SIG-M5 treated with dmso at 0.1 percent for 504 hours (cell line): ENCODE measurements at regions not wholly inside any gene's neighbourhood (a gene's known extent, or its start where the extent isn't known, plus 50 kb on each side); places are given as distances from the start of the nearest gene placed in this dataset.

ENCODE experiments used
- DNase-seq: peaks from one replicate; lab custom pipeline; 2025; ENCODE audit not compliant: unreplicated experiment; lab: John Stamatoyannopoulos, UW

DNA sequence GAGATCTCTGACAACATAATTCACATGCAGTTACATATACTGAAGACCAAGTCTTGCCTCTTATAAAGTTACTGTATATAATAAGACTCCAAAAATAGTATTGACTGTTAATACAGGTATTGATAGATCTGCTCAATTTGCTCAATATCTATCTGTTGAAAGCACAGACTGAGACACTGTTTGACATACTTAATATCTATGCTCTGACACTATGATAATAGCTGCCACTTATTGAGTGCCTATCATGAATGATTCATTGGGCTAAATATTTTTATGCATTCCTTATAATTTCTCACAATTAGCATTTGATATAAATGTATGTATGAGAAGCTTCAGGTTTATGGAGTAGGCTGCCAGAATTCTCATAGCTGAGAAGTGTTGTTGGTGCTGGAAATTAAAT is 1600.9 kb upstream of the IGFBP7 start:
- no peak for DNase-seq

DNA sequence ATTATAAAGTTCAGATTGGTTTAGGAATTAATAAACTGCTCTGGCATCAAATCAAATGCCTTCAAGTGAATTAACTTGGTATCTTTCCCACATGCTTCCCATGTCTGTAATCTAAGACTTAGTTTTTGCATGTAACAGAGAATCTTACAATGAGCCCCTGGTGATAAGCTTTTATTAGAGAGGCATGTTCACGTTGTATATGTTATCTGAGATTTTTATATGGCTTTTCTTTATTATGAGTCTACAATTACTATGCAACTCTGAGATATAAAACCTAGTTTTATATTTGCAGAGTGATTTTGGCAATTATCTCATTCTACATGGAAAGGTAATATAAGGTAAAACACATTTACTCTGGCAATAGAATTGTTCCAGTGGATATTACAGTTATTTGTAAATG is 1578.4 kb upstream of the IGFBP7 start:
- no peak for DNase-seq

DNA sequence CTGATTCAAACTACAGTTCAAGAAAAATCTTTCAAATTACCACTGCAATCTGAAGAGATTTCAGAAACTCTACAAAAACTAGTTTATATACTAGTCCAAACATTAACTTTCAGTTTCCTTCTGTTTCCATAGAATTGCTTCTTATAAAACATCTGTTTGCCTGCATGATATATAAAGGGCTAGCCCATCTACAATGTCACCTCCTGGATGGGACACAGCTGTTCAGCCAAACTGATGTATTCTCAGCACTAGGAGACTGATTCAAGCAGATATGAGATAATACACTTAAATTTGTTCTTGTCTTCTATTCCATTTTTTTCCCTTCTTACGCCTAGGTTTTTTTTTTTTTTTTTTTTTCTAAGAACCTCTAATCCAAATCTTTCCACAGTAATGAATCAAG is 1569.7 kb upstream of the IGFBP7 start:
- no peak for DNase-seq

DNA sequence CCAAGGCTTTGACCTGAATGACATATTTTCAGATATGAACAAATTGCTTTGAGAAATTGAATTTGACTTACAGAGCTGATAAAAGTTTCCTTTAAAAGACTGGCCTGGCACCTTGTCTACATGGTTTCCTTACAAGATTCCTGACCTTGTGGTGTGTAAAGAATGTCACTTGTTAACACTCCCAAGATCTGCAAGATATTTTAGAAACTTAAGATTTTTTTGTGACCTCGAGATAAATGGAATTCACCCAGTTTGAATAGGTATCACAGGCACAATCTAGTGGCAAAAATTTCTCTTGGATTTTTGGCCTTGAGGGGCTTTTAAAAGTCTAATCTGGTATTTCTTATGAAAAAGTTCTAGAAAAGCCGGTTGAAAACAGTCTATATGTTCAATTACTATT is 1568.9 kb upstream of the IGFBP7 start:
- no peak for DNase-seq

DNA sequence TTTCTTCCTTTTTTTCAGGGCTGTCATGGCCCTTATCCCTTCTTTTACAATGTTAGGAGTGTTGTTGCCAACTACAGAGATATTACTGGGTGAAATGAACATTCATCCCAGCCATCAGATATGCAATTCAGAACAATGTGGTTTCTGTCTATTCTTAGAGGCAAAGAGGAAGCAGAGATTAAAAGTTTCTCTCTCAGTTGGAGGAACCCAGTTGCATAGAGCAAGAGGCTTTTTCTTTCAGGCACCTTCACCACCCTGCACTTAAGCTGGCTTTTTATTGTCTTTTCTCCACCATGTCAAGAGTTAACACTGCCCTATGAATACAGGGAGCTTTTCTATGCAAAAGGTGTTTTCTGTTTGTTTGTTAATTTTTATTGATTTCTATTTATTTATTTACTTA is 1559.6 kb upstream of the IGFBP7 start:
- no peak for DNase-seq

DNA sequence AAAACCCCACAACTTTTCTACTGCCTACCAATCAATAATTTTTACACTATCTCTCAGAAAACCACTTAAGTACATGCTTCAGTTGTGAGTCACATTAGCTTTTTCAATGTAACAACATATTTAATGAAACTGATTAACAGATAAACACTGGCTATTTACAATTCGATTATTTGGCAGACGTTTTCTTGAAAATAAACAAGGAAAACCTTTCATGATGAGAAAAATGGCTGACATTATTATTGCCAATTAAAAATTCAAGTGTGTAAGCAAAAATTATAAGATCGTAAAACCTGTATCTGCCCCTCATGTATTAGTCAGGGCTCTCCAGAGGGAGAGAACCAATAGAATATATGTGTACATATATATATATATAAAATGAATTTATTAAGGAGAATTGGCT is 1555.5 kb upstream of the IGFBP7 start:
- DNase-seq: no peak

DNA sequence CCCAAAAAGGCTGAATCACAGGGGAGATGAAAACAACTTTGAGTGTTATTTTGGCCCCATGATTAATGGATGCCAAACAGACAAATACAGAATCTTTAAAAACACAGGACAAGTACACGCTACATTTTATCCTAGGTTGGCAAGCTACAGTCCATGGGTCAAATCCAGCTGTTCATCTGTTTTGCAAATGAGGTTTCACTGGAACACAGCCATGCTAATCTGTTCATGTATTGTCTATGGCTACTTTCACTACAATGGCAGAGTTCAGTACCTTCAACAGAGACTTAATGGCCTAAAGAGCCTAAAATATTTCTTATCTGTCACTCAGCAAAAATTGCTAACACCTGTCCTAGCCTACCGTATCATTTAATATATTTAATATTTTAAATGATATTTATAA is 1548.5 kb upstream of the IGFBP7 start:
- no peak for DNase-seq

DNA sequence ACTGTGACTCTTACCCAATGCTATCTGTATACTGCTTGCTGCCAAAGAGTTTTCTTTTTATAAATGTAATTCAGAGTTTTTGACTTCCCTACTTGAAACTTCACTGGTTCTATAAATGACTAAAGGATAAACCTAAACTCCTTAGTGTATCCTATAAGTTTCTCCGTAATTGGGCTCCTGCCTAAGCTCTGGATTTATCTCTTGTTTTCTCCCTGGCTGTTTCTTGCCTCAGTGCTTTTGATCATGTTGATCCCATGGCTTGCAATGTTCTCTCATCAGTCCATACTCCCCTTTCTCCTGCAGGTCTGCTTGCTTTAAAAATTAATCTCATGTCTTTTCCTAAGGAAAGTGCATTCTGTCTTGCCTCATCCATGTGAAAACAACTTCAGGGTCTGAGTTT is 1543.1 kb upstream of the IGFBP7 start:
- DNase-seq: no peak

DNA sequence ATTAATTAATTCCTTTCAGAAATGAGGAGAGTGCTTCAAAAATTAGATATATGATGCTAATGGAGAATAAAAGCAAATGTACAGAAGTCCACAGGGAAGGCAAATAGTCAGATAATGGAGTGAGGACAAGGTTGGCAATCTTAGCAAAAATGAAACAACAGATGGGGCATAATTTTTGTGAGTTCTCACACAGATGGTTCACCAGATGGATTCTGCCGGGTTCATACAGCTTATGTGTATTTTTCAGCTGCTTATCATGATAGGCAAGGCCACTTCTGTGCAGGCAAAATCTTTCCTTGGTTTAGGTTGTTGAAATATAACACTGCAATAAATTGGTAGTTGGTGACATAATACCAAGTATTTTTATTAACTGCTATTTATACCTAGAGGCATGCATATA is 1539.0 kb upstream of the IGFBP7 start:
- no peak for DNase-seq

DNA sequence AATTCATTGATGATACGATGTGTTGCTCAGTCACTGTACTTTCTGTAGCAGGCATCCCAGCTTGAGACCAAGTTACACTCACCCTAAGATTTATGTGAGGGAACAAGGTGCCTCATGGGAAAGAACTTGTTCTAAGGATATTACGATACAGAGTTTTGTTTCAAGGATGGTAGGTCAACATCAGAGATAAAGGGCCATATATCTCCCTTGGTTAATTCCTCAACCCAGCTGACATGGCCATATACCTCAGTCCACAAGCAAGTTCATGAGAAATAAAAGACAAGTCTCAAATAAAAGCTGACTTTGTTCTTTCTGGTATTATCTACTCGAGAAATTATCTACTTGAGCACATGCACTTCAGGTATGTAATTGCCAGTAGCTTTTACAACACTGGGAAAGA is 1535.9 kb upstream of the IGFBP7 start:
- DNase-seq: no peak

DNA sequence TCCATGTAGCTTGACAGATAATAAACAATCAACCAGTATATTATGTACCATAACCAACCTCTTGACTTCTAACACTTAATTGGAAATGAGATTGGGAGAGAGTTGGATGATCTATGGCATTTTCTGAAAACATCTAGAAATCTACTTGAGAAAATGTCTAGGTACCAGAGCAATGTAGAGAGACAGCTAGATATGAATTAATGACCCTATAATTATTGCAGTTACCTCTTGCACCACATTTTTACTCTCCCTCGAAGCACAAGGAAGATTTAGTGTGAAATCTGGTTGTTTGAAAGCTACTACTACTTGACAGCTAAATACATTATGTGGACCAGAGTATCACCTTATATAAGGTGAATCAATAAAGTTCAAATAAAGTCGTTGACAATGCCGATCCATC is 1534.4 kb upstream of the IGFBP7 start:
- DNase-seq: no peak

DNA sequence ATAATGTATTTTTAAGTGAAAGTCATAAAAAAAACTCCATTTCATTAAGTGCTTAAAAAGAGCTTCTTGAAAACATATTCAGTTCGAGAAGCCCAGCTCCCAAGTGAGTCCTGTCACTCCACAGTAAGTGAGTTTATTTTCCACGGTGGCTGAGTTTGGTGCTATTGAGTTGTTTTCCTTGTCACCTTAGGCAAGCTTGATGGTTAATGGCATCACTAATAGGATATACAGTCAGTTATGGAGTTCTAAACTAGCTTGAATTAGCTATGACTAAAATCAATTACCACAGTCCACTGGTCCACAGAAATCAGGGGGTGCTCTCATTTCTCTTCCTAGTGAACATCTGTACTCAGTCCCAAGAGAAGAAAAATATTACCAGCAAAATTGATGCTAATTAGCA is 1526.2 kb upstream of the IGFBP7 start:
- DNase-seq: no peak

DNA sequence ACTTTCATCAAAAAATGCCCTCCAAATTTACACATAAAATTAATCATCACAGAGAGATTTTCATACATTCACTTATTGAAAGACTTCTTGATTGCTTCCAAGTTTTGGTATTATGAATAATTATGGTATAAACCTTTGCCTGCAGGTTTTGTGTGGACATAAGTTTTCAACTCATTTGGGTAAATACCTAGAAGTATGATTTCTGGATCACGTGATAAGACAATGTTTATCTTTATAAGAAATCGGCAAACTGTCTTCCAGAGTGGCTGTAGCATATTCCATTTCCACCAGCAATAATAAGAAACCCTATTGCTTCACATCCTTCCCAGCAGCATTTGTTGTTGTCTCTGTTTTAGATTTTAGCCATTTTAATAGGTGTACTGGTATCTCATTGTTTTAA is 1507.0 kb upstream of the IGFBP7 start:
- DNase-seq: no peak

DNA sequence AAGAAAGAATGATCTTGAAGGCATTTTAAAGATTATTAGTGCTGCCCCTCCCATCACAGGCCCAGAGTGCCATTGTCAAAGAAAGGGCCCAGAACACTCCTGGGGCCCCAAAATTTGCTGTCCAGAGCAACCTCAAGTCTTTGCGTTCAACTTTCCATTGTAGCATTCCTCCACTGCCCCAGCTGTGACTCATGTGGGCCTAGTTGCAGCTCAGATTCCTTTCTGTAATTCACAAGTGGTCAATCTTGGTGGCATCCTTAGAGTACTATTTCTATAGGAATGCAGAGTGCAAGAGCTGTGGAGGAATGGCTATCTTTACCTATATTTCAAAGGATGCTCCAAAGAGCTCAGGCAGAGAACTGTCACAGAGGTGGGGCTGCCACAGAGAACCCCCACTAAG is 1500.8 kb upstream of the IGFBP7 start:
- no peak for DNase-seq

DNA sequence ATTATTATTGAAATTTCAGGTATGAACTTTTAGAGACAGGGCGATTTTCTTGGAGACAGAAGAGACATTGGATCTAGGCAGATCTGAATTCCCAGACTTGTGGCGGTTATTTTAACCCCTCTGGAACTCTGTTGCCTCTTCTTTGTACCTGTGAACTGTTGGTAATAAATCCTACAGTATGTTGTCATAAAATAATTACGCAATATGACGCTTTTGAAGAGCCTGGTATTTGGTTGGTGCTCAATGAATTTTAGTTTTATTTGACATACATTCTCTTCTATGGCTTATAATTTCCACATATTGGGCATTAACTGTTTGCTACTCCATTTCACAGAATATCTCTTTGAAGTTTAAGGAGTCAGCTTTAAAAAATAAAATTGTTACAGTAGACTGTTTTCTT is 1496.1 kb upstream of the IGFBP7 start:
- no peak for DNase-seq

DNA sequence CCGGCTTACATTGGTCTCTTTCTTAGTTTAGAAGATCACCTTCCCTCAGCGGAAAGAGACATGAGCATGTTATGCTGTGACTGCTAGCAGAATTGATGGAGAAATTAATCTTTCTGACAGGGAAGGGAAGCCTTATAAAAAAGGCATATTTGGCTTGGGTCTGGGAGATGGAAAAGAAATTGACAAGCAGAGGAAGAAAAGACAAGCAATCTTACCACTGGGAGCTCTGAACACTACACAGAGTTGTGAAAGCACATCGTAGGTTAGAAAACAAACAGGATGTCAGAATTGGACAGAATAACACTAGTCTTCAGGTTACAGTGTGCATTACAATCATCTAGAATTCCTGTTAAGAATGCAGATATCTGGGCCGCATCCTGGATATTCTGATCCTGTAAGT is 1493.8 kb upstream of the IGFBP7 start:
- DNase-seq: no peak

DNA sequence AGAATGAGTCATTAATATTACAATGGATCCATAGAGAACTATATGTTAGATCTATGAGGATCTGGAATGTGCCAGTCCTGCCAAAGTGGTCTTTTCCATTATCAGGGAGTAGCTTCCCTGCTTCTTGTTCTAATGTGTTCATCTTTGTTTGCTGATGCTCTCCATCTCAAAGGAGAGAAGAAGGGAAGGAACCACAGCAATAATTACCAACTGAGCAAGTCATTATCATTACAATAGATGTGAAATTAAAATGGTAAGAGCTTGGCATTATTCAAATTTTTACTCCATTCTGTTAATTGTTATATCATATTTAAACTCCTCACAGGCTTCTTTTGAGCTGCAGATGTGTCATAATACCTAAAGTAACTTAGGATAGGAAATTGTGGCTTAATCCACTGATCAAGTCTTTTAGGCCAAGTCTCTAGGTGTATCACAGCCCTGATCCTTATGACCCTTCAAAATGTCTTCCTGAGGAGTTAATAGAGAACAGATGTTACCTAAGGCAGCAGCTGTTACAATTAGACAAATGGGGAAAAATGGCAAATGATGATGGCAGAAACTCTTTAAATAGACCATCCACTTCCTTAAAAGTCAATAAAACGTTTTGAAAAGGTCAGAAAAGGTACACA is 1492.7 kb upstream of the IGFBP7 start:
- no peak for DNase-seq

DNA sequence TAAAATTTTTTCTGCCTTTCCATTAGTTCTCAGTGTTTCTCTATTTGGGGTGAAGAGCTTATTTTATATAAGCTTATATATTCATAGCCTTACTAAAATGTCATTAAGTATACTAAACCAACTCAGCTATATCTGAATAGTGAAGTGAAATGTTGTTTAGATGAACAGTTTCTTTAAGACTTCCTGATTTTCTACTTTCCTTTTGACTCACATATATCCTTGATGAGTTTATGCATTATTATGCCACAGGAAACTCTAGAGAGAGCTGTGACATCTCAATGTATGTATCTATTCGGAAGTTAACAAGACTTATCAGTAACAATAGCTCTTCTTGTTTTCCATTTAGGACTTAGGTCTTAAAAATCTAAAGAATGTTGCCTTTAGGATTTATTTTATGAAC is 1491.8 kb upstream of the IGFBP7 start:
- DNase-seq: peak; percentile 28

DNA sequence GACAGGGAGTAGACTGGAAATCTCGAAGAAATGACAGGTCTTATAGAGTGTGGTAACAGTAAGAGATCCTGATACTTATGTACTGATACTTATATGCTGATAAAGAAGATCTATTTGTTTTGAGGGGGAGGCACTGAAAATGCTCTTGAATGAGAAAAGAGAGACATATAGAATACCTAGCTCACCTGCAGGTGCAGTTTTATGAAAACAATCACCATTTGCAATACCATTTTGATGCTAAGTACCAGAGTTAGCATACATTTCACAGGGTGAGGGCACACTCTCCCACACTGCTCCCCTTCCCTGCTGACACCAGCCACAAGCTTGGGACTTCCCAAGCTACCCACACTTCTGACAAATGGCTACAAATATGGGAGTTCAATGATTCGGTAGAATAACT is 1490.1 kb upstream of the IGFBP7 start:
- no peak for DNase-seq

DNA sequence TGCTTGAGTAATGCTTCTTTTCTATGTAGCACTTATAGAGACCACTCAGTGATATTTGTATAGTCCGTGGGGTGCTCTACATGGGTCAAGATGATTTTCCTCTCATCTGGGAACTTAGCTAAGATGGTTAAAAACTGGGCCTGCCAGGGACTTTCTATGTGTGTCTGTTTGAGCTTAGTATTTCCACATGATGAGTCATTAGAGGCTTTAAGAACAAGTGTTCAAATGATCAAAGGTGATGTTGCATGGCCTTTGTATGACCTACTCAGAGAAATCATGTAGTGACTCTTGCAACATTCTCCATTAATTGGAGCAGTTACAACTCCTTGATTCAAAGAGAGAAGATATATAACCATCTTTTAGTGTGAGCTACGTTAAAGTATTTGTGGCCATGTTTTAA is 1480.5 kb upstream of the IGFBP7 start:
- DNase-seq: no peak

DNA sequence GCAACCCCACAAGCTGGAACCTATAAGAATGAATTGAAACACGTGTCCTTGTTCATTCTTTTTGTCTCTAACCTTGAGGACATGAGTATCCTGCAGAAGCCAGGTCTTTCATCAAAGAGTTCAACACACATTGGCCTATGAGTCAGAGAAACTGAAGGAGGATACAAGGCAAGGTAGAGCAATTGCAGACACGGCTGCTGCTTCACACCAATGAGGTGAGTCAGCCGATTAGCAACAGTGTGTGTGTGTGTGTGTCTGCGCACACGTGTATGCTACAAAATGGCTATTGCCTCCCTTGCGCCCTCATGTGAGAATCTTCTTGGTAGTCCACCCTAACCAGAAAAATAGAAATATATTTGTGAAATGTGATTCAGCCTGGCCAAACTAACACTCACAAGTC is 1477.7 kb upstream of the IGFBP7 start:
- no peak for DNase-seq

DNA sequence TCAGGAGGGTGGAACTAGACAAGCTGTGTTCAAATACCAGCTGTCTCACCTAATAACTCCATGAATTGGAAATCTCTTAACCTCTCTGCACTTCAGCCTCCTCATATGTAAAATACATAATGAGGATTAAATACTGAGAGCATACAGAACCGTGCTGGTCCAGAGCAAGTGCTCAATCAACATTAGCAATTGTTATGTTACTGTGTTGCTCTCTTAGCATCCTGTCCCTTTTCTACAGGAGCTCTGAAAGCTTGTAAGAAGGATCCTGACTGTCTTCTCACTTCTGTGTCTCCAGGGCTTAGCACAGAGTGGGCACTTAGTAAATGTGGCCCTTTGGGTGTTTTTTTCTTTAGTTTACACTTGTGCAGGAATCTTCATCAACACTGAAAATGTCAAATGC is 1456.1 kb upstream of the IGFBP7 start:
- DNase-seq: no peak

DNA sequence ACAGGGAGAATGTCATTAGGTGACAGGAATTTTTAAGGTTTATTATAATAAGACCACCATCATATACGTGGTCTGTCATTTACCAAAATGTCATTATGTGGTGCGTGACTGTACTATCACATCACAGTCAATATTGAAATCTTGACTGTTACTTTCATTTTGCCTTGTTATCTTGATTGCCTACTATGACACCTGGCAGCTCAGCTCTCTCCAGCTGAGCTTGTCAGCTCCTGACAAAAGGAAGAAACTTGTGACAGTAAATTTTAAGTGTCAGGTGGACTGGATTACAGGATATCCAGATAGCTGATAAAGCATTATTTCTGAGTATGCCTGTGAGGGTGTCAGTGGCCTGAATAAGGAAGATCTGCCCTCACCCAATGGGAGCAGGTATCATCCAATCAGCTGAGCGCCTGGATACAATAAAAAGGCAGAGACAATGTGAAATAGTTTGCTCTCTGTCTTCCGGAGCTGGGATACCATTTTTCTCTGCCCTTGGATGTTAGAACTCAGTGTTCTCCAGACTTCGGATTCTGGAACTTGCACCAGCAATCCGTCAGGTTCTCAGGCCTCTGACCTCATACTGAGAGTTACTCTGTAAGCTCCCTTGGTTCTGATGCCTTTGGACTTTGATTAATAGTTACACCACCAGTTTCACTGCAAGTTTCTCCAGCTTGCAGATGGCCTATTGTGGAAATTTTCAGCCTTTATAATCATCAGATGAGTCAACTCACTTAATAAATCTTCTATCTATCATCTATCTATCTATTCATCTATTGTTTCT is 1454.7 kb upstream of the IGFBP7 start:
- no peak for DNase-seq
